ENCODE measurements at regions not wholly inside any gene's neighbourhood (a gene's known extent, or its start where the extent isn't known, plus 50 kb on each side); places are given as distances from the start of the nearest gene placed in this dataset.

- H3K9me3 ChIP-seq (ENCODE audit: control insufficient read depth, insufficient read depth, low read depth, low read length), result no peaks in the 10 kb centered on the region; the same call in 1 of the 2 replicates
- H3K36me3 ChIP-seq (ENCODE audit: control insufficient read depth in 2 of 2, insufficient read depth in 1 of 2, low read length in 2 of 2), result no peaks in the 10 kb centered on the region
- CTCF ChIA-PET, result no interaction called here
Measured at GRCh38 chr6:22680950-22681349, 111.6 kb downstream of the HDGFL1 start.

GRCh38 chr6:22681761-22682160 lies 112.4 kb downstream of the HDGFL1 start:
- no peaks in the 10 kb centered on the region for H3K4me1 ChIP-seq (ENCODE audit: control insufficient read depth, insufficient read depth, low read length)
- POLR2A ChIA-PET, result no interaction called here
- H3K36me3 ChIP-seq (ENCODE audit: control insufficient read depth in 2 of 2, insufficient read depth in 1 of 2, low read length in 2 of 2), result no peaks in the 10 kb centered on the region
- H3K27ac ChIP-seq (ENCODE audit: extremely low read depth, low read depth, low read length), result no peak overlapping the region
- H3K4me3 ChIP-seq (ENCODE audit: low read depth, low read length), result no peak overlapping the region
- CTCF ChIA-PET, result no interaction called here
- no peaks in the 10 kb centered on the region; the same call in 1 of the 2 replicates for H3K9me3 ChIP-seq (ENCODE audit: control insufficient read depth, insufficient read depth, low read depth, low read length)
- TF ChIP-seq ZNF426 (tag by site-specific recombination; IDR thresholded peaks at IDR 0.05), result no peak
- no peak for TF ChIP-seq ZNF354C (tag by site-specific recombination; IDR thresholded peaks at IDR 0.05; ENCODE audit: borderline replicate concordance, low read depth)
- no peak for TF ChIP-seq ZNF701 (tag by site-specific recombination; IDR thresholded peaks at IDR 0.05)
- no peak for TF ChIP-seq ZSCAN5A (tag by site-specific recombination; IDR thresholded peaks at IDR 0.05)
- TF ChIP-seq ZNF558 (tag by site-specific recombination; IDR thresholded peaks at IDR 0.05), result no peak
- TF ChIP-seq BCL6B (tag by site-specific recombination; IDR thresholded peaks at IDR 0.05), result no peak
- TF ChIP-seq PRDM1 (tag by site-specific recombination; IDR thresholded peaks at IDR 0.05), result no peak
- TF ChIP-seq ZNF311 (tag by site-specific recombination; IDR thresholded peaks at IDR 0.05; ENCODE audit: borderline replicate concordance), result no peak
- no peak for TF ChIP-seq OSR2 (tag by site-specific recombination; IDR thresholded peaks at IDR 0.05)
- no peak for TF ChIP-seq HOXA7 (CRISPR knock-in tag; IDR thresholded peaks at IDR 0.05; ENCODE audit: borderline replicate concordance)
- TF ChIP-seq ZNF513 (tag by site-specific recombination; IDR thresholded peaks at IDR 0.05), result no peak
- TF ChIP-seq ZNF341 (tag by site-specific recombination; IDR thresholded peaks at IDR 0.05; ENCODE audit: low read depth), result no peak
- TF ChIP-seq ZNF529 (tag by site-specific recombination; IDR thresholded peaks at IDR 0.05; ENCODE audit: insufficient replicate concordance), result no peak
- no peak for TF ChIP-seq PRDM4 (tag by site-specific recombination; IDR thresholded peaks at IDR 0.05)
- TF ChIP-seq ZNF48 (tag by site-specific recombination; IDR thresholded peaks at IDR 0.05), result no peak
- TF ChIP-seq ZNF184 (tag by site-specific recombination; IDR thresholded peaks at IDR 0.05), result no peak
- no peak for TF ChIP-seq ZNF621 (tag by site-specific recombination; IDR thresholded peaks at IDR 0.05)
- no peak for TF ChIP-seq ZFP3 (tag by site-specific recombination; IDR thresholded peaks at IDR 0.05; ENCODE audit: low read depth)
- TF ChIP-seq ZNF624 (tag by site-specific recombination; IDR thresholded peaks at IDR 0.05), result no peak
- TF ChIP-seq YY1 (tag by site-specific recombination; IDR thresholded peaks at IDR 0.05), result no peak

More at GRCh38 chr6:22680950-22681349, 111.6 kb downstream of the HDGFL1 start:
- Histone ChIP-seq H3K4me3 (ENCODE audit: low read depth, low read length) (no peak overlapping the region), H3K4me1 (ENCODE audit: control insufficient read depth, insufficient read depth, low read length) (no peaks in the 10 kb centered on the region), H3K27ac (ENCODE audit: extremely low read depth, low read depth, low read length) (no peak overlapping the region)
- TF ChIP-seq ZSCAN23 (tag by site-specific recombination; IDR thresholded peaks at IDR 0.05) (no peak), ZNF221 (tag by site-specific recombination; IDR thresholded peaks at IDR 0.05; ENCODE audit: borderline replicate concordance) (no peak), GLI2 (tag by site-specific recombination; IDR thresholded peaks at IDR 0.05; ENCODE audit: borderline replicate concordance, low read depth) (no peak), ZNF768 (tag by site-specific recombination; IDR thresholded peaks at IDR 0.05) (no peak)
- POLR2A ChIA-PET, result no interaction called here
